ENCODE measurements at regions not wholly inside any gene's neighbourhood (a gene's known extent, or its start where the extent isn't known, plus 50 kb on each side); places are given as distances from the start of the nearest gene placed in this dataset.

- TF ChIP-seq EP300 (IDR thresholded peaks at IDR 0.05), result no peak
- TF ChIP-seq POLR2AphosphoS5 (IDR thresholded peaks at IDR 0.05), result no peak
- TF ChIP-seq, protein P1, sequence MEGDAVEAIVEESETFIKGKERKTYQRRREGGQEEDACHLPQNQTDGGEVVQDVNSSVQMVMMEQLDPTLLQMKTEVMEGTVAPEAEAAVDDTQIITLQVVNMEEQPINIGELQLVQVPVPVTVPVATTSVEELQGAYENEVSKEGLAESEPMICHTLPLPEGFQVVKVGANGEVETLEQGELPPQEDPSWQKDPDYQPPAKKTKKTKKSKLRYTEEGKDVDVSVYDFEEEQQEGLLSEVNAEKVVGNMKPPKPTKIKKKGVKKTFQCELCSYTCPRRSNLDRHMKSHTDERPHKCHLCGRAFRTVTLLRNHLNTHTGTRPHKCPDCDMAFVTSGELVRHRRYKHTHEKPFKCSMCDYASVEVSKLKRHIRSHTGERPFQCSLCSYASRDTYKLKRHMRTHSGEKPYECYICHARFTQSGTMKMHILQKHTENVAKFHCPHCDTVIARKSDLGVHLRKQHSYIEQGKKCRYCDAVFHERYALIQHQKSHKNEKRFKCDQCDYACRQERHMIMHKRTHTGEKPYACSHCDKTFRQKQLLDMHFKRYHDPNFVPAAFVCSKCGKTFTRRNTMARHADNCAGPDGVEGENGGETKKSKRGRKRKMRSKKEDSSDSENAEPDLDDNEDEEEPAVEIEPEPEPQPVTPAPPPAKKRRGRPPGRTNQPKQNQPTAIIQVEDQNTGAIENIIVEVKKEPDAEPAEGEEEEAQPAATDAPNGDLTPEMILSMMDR (IDR thresholded peaks at IDR 0.05), result no peak
These were observed 176.0 kb upstream of the DYRK2 start for GRCh38 chr12:67472539-67472938.
